B cell (primary cell): ENCODE measurements at regions not wholly inside any gene's neighbourhood (a gene's known extent, or its start where the extent isn't known, plus 50 kb on each side); places are given as distances from the start of the nearest gene placed in this dataset. TPM values are rescaled to one million over a fixed set of nuclear protein-coding genes. Genes with fewer than 3 reads are reported as not detected.
"Not testable (repeated sequence)": the region's sequence is repeated elsewhere in the genome, so short reads cannot be mapped to it uniquely, and the experiment has no call there.

Experiments
- ATAC-seq: fragments of 200-7000 bp; cut with Tn5 transposase; one replicate; pipeline ENCODE4 v1.10.0; 2021; ENCODE audit warnings: low read depth, mild to moderate bottlenecking, moderate number of reproducible peaks, moderate library complexity
- CTCF ChIA-PET: fragments of 350-600 bp; sonication (Branson Sonifier 250); formaldehyde crosslinking; loops from one replicate; lab custom pipeline; 2021; ENCODE audit warnings: antibody characterized with exemption, inconsistent platforms; lab: Charles Lee
- POLR2A ChIA-PET: fragments of 350-600 bp; sonication (Branson Sonifier 250); formaldehyde crosslinking; loops from one replicate; lab custom pipeline; 2021; ENCODE audit warnings: antibody characterized with exemption; lab: Charles Lee
- DNase-seq: peaks from one replicate; pipeline ENCODE4 v3.0.0; 2013
- H2AFZ ChIP-seq: 2 replicates; pipeline ENCODE4 v1.6.1; 2012; ENCODE audit warnings: mild to moderate bottlenecking, low read depth, low read length; ENCODE audit not compliant: insufficient read depth, poor library complexity, severe bottlenecking
- H3K27ac ChIP-seq, 2 donors: 1 replicate in 1 of 2; 2 replicates in 1 of 2; pipeline ENCODE4 v1.5.1; 2012 to 2013; ENCODE audit warnings: low read length in 2 of 2, mild to moderate bottlenecking in 2 of 2, moderate library complexity in 1 of 2
- H3K27me3 ChIP-seq, 4 experiments: fragments of 200-600 bp in 1 of 4; sonication (generic) in 1 of 4; replicated peaks in 1 of 4; 1 replicate in 2 of 4; 2 replicates in 2 of 4; pipeline versions ENCODE4 v1.6.1 to v1.7.0; 2013 to 2016; ENCODE audit warnings: low read length in 3 of 4, mild to moderate bottlenecking in 2 of 4, mixed read lengths in 1 of 4, moderate library complexity in 1 of 4; ENCODE audit not compliant: insufficient read depth in 4 of 4, control insufficient read depth in 3 of 4; ENCODE audit errors: control extremely low read depth in 1 of 4
- H3K36me3 ChIP-seq, 2 experiments: replicated peaks in 1 of 2; 1 replicate in 1 of 2; 2 replicates in 1 of 2; pipeline versions ENCODE4 v1.6.1 to v1.7.1; 2013; ENCODE audit warnings: low read length in 1 of 2; ENCODE audit not compliant: insufficient read depth in 2 of 2, control insufficient read depth in 1 of 2; ENCODE audit errors: control extremely low read depth in 1 of 2, extremely low read depth in 1 of 2
- H3K4me1 ChIP-seq, 2 donors: fragments of 200-600 bp in 1 of 2; sonication (generic) in 1 of 2; 1 replicate in 1 of 2; 2 replicates in 1 of 2; pipeline versions ENCODE4 v1.5.1 to v1.6.1; 2013 to 2017; ENCODE audit warnings: low read length in 2 of 2; ENCODE audit not compliant: control insufficient read depth in 2 of 2, insufficient read depth in 2 of 2
- H3K4me2 ChIP-seq: replicated peaks from 2 replicates; pipeline ENCODE3; 2012; ENCODE audit warnings: mild to moderate bottlenecking, low read depth, low read length; ENCODE audit not compliant: poor library complexity, severe bottlenecking
- H3K4me3 ChIP-seq, 5 experiments: fragments of 200-600 bp in 1 of 5; sonication (generic) in 1 of 5; 1 replicate in 3 of 5; 2 replicates in 2 of 5; pipeline versions ENCODE4 v1.5.1 to v1.7.0; 2011 to 2016; ENCODE audit warnings: low read length in 4 of 5, mild to moderate bottlenecking in 4 of 5, low read depth in 2 of 5, control low read depth in 1 of 5, moderate library complexity in 1 of 5; ENCODE audit not compliant: insufficient read depth in 1 of 5; ENCODE audit errors: control extremely low read depth in 1 of 5, extremely low read depth in 1 of 5
- H3K79me2 ChIP-seq: fragments of 200-600 bp; sonication (generic); one replicate; pipeline ENCODE4 v1.6.0; 2016; ENCODE audit warnings: low read length; ENCODE audit not compliant: control insufficient read depth, insufficient read depth
- H3K9ac ChIP-seq: fragments of 200-600 bp; sonication (generic); 2 replicates; pipeline ENCODE4 v1.6.1; 2017; ENCODE audit warnings: mild to moderate bottlenecking, low read length, moderate library complexity
- H3K9me3 ChIP-seq, 3 donors: one replicate each; pipeline versions ENCODE4 v1.6.1 to v1.7.1; 2013; ENCODE audit warnings: low read length in 2 of 3; ENCODE audit not compliant: control insufficient read depth in 2 of 3, insufficient read depth in 1 of 3; ENCODE audit errors: control extremely low read depth in 1 of 3
- H4K20me1 ChIP-seq: 2 replicates; pipeline ENCODE4 v1.6.0; 2012; ENCODE audit warnings: mild to moderate bottlenecking, low read length; ENCODE audit not compliant: insufficient read depth, control insufficient read depth, poor library complexity, severe bottlenecking
- H3K27ac Mint-ChIP-seq: one replicate; pipeline ENCODE4 v1.8.0; 2021; ENCODE audit warnings: mixed read lengths
- H3K27me3 Mint-ChIP-seq: one replicate; pipeline ENCODE4 v1.8.0; 2021; ENCODE audit warnings: mixed read lengths
- H3K4me1 Mint-ChIP-seq: one replicate; pipeline ENCODE4 v1.8.0; 2021; ENCODE audit warnings: mixed read lengths
- H3K4me3 Mint-ChIP-seq: one replicate; pipeline ENCODE4 v1.8.0; 2021; ENCODE audit warnings: mixed read lengths
- H3K9me3 Mint-ChIP-seq: one replicate; pipeline ENCODE4 v1.8.0; 2022; ENCODE audit warnings: mixed read lengths; ENCODE audit not compliant: insufficient read depth
- WGBS: methylation state at CpG from one replicate; pipeline ENCODE4 v1.1.5; 2013; ENCODE audit warnings: missing lambda C conversion rate; ENCODE audit not compliant: insufficient coverage; 5-methylcytosine and 5-hydroxymethylcytosine counted together
- intact Hi-C: fragments of 100-400 bp; cut with micrococcal nuclease; formaldehyde crosslinking; loops from one replicate; pipeline ENCODE4 v1.10.0; 2022
- small RNA-seq: library from RNA; depleted of rRNA; stranded (forward); fragments of <200 nt; gene quantifications from one replicate; pipeline ENCODE3, GENCODE V24; 2012; ENCODE audit warnings: low replicate concordance, low read depth; ENCODE audit not compliant: insufficient read length

DNA sequence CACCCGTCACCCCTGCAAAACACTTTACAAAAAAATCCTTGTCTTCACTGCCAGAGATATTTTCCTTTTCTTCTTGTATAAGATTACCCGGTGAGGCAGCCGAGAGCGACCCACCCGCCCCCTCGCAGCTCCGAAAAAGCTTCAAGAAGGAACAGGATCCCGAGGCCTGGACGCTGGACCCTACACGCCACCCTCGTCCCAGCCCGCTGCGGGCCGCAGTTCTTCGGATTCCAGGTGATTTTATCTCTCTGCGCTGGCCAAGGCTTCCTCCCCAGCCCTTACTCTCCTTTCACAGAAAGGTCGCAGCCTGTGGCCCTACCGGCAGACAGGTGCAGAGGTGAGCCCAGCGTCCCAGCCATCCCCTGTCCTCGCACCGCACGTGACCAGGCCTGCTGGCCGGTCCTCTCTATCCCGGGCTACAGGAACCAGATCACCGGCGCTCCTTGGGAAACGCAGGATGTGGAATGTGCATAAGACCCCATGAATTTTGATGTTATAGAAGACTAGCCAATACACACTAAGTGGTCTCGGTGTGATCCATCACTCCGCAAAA is 2993.5 kb upstream of the TEKT4 start:
- H3K27ac ChIP-seq, H4K20me1 ChIP-seq, H3K9me3 Mint-ChIP-seq, H3K27me3 Mint-ChIP-seq, H3K4me3 Mint-ChIP-seq, H3K4me1 ChIP-seq, ATAC-seq, DNase-seq, H3K9ac ChIP-seq, intact Hi-C loops, H3K27me3 ChIP-seq, CTCF ChIA-PET, H3K4me1 Mint-ChIP-seq, POLR2A ChIA-PET, H3K9me3 ChIP-seq, H3K4me3 ChIP-seq, H3K79me2 ChIP-seq, H3K27ac Mint-ChIP-seq, H3K4me2 ChIP-seq, H3K36me3 ChIP-seq, H2AFZ ChIP-seq: not testable (repeated sequence)
- 92% methylated on average over 20 of the region's 29 CpGs for WGBS

DNA sequence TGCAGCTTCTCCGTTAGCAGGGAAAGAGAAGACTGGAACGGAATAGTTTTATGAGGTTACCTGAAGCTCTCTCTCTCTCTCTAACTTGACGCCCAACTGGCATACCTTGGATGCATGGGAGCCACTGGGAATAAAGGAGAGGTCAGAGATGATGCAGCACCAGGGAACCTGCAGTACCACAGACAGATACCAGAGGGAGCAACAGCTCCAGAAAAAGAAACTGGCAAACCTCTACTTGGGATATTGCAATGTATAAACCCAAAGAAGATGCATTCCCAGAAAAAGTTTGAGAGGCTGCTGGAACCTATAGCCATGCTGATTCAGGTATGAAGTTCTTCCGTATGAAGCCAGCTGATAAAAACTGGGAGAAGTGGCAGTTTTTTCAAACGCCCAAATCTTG is 2976.1 kb upstream of the TEKT4 start:
- H3K4me1 ChIP-seq, H3K4me3 ChIP-seq, H3K79me2 ChIP-seq, H3K9me3 Mint-ChIP-seq, H4K20me1 ChIP-seq, CTCF ChIA-PET, H3K4me3 Mint-ChIP-seq, DNase-seq, H3K27me3 Mint-ChIP-seq, H3K27ac Mint-ChIP-seq, H3K27ac ChIP-seq, H3K36me3 ChIP-seq, H3K9ac ChIP-seq, H3K4me1 Mint-ChIP-seq, H3K9me3 ChIP-seq, ATAC-seq, H2AFZ ChIP-seq, H3K4me2 ChIP-seq, POLR2A ChIA-PET, H3K27me3 ChIP-seq, intact Hi-C loops: not testable (repeated sequence)
- no CpG with 5 or more reads among the region's 5 CpGs for WGBS

DNA sequence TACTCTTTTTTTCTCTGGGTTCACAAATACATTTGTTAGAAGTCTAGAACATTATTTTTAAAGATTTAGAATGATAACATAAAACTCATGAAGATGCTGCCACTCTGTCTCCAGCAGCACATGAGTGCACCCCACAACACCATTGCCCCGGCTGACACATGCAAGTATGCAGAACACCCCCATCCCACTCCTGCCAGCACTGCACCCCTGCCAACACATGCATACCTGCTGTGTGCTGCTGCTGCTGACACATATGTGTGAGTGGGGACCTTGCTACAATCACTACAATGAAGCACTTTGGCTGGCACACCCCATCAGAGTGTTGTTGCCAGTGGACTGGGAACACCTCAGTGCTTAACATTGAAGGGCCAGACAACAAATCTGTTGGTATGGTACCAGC is 2953.6 kb upstream of the TEKT4 start:
- H3K4me2 ChIP-seq, POLR2A ChIA-PET, H3K79me2 ChIP-seq, H3K4me3 ChIP-seq, H3K9me3 Mint-ChIP-seq, H3K4me3 Mint-ChIP-seq, CTCF ChIA-PET, H3K27me3 ChIP-seq, H3K27me3 Mint-ChIP-seq, H3K4me1 ChIP-seq, H3K9ac ChIP-seq, H3K4me1 Mint-ChIP-seq, H4K20me1 ChIP-seq, DNase-seq, H3K9me3 ChIP-seq, H2AFZ ChIP-seq, H3K27ac Mint-ChIP-seq, H3K27ac ChIP-seq, ATAC-seq, intact Hi-C loops, H3K36me3 ChIP-seq: not testable (repeated sequence)
- WGBS = no CpG with 5 or more reads among the region's 1 CpG

Small RNA genes lying in the stretch of these regions (small RNA-seq; reads per million reads assigned to genes)
- not detected for gene AC127391.1
